Right atrium auricular region (tissue), 2 donors: ENCODE measurements at regions not wholly inside any gene's neighbourhood (a gene's known extent, or its start where the extent isn't known, plus 50 kb on each side); places are given as distances from the start of the nearest gene placed in this dataset.
"Not testable (repeated sequence)": the region's sequence is repeated elsewhere in the genome, so short reads cannot be mapped to it uniquely, and the experiment has no call there.

Source experiments
- DNase-seq: peaks from one replicate; pipeline ENCODE4 v3.0.0-alpha.2; 2019; ENCODE audit warnings: low spot score
- H3K27ac ChIP-seq, 2 donors: fragments of 200-600 bp; sonication (generic); 1 replicate in 1 of 2; 2 replicates in 1 of 2; pipeline ENCODE4 v1.5.1; 2016 to 2019
- H3K27me3 ChIP-seq, 2 donors: fragments of 200-600 bp; sonication (generic); one replicate each; pipeline versions ENCODE4 v1.5.1 to v1.6.0; 2017 to 2019
- H3K36me3 ChIP-seq: fragments of 200-600 bp; sonication (generic); one replicate; pipeline ENCODE4 v1.5.1; 2016
- H3K4me1 ChIP-seq, 2 donors: fragments of 200-600 bp; sonication (generic); one replicate each; pipeline versions ENCODE4 v1.5.1 to v1.6.0; 2017 to 2019
- H3K4me3 ChIP-seq, 2 donors: fragments of 200-600 bp; sonication (generic); 1 replicate in 1 of 2; 2 replicates in 1 of 2; pipeline ENCODE4 v1.5.1; 2017 to 2019; ENCODE audit warnings: mild to moderate bottlenecking in 1 of 2, moderate library complexity in 1 of 2
- H3K9me3 ChIP-seq, 2 donors: fragments of 200-600 bp; sonication (generic); one replicate each; pipeline ENCODE4 v1.5.1; 2019
- TF ChIP-seq, protein P1 (sequence below), 2 donors: fragments of 200-600 bp; sonication (generic); IDR thresholded peaks; one replicate each; pipeline ENCODE4 v1.5.1; 2019; ENCODE audit warnings: antibody characterized with exemption in 2 of 2

DNA sequence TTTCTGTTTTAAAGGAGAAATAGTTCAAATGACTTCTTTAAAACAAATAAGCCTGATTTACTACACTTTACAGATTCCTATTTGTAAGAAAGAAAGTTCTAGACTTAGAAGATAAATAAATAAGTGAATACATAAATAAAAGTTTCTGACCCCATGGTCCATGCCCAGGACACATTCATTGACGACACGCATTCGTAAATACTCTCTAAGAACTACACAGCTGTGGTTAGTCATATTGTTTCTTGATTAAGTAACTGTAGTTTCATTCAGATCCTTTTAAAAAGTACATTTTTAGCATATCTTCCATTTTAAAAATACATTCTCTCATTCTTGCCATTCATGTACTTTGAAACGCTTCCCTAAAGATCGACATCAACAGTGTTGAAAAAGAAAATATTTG lies 497.4 kb downstream of the SETD4 start:
- no peak for DNase-seq
- TF ChIP-seq, protein P1, sequence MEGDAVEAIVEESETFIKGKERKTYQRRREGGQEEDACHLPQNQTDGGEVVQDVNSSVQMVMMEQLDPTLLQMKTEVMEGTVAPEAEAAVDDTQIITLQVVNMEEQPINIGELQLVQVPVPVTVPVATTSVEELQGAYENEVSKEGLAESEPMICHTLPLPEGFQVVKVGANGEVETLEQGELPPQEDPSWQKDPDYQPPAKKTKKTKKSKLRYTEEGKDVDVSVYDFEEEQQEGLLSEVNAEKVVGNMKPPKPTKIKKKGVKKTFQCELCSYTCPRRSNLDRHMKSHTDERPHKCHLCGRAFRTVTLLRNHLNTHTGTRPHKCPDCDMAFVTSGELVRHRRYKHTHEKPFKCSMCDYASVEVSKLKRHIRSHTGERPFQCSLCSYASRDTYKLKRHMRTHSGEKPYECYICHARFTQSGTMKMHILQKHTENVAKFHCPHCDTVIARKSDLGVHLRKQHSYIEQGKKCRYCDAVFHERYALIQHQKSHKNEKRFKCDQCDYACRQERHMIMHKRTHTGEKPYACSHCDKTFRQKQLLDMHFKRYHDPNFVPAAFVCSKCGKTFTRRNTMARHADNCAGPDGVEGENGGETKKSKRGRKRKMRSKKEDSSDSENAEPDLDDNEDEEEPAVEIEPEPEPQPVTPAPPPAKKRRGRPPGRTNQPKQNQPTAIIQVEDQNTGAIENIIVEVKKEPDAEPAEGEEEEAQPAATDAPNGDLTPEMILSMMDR (IDR thresholded peaks at IDR 0.05): no peak
- no peaks in the 10 kb centered on the region for H3K36me3 ChIP-seq
- H3K27me3 ChIP-seq: no peaks in the 10 kb centered on the region
- H3K4me1 ChIP-seq: peaks cover 0 to 18% of the 10 kb centered on the region in 2 donors
- H3K27ac ChIP-seq: no peak overlapping the region
- no peak overlapping the region for H3K4me3 ChIP-seq
- H3K9me3 ChIP-seq: no peaks in the 10 kb centered on the region

- Histone ChIP-seq H3K4me1 (peaks cover 0 to 18% of the 10 kb centered on the region in 2 donors), H3K9me3 (no peaks in the 10 kb centered on the region), H3K4me3 (no peak overlapping the region), H3K27ac (no peak overlapping the region), H3K36me3 (no peaks in the 10 kb centered on the region), H3K27me3 (no peaks in the 10 kb centered on the region)
- TF ChIP-seq, protein P1 (IDR thresholded peaks at IDR 0.05): no peak
- DNase-seq: no peak
Measured at GRCh38 chr21:35561116-35561515, 499.2 kb downstream of the SETD4 start.

DNA sequence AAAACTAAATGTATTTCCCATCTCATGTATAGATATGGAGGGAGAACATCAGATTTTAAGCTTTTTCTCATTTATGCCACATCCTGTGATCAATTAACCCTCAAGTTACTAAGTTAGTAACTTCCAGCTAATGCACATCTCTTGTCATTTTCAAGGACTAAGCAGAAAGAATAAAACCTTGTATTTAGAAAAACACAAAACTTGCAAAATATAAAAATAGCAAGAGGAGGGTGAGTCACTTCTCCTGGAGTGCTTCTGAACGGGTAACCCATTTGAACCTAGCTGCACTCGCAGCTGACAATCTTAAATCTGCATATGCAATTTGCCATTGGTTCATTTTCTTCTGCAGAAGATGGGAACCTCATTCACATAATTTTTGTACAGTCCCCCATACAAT lies 500.5 kb downstream of the SETD4 start:
- H3K4me1 ChIP-seq: peaks cover 0 to 15% of the 10 kb centered on the region in 2 donors
- H3K36me3 ChIP-seq: no peaks in the 10 kb centered on the region
- no peak overlapping the region for H3K27ac ChIP-seq
- DNase-seq: no peak
- no peak overlapping the region for H3K4me3 ChIP-seq
- H3K27me3 ChIP-seq: no peaks in the 10 kb centered on the region
- H3K9me3 ChIP-seq: no peaks in the 10 kb centered on the region
- TF ChIP-seq, protein P1 (IDR thresholded peaks at IDR 0.05): no peak

DNA sequence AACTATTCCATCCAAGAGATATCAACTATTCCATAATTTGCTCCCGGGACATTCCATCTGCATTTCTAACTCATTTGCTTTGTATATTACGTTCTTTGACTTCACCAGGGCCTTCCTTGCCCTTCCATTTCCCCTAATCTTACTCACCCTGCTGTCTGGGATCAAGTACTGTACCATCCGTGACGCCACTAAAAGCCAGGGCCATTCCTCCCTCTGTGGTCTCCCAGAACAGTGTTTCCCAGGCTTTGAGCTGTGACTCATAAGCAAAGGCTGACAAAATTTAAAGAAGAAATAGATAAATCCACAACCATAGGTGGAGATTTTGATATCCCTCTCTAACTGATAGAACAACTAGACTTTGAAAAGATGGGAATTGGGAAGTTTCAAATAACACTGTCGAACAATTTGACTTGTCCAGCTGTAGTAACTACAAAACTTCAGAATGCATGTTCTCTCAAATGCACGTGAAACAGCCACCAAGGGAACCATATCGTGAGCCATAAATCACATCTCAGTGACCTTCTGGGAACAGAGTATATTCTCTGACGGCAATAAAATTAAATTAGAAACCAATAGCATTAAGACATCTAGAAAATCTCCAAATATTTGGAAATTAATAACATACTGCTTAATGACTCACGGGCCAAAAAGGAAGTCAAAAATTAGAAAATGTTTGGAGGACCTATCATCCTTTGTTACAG lies 501.0 kb downstream of the SETD4 start:
- Histone ChIP-seq H3K4me3 (no peak overlapping the region), H3K27me3 (no peaks in the 10 kb centered on the region), H3K27ac (no peak overlapping the region), H3K9me3 (no peaks in the 10 kb centered on the region), H3K4me1 (peaks cover 0 to 9% of the 10 kb centered on the region in 2 donors), H3K36me3 (no peaks in the 10 kb centered on the region)
- TF ChIP-seq, protein P1 (IDR thresholded peaks at IDR 0.05): no peak
- DNase-seq: no peak

DNA sequence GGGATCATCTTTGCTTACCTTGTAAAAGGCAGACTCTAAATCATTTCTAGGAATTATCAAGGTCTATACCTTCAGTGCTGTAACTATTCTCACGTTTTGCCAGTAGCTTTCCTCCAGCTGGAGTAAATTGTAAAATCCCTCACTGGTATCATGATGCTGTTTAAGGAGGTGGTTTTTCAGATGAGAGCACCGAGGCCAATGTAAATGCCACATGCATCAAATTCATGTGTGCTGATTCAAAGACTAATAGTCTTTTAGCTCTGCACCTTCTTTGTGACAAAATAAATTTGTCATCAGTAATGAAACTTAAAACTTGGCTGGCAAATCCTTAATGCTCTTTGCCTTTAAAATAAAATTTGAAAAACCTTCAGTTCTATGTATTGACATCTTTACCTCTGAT lies 503.8 kb downstream of the SETD4 start:
- DNase-seq: no peak
- TF ChIP-seq, protein P1 (IDR thresholded peaks at IDR 0.05): no peak
- no peaks in the 10 kb centered on the region for H3K27me3 ChIP-seq
- H3K9me3 ChIP-seq: no peaks in the 10 kb centered on the region
- no peaks in the 10 kb centered on the region for H3K4me1 ChIP-seq
- no peak overlapping the region for H3K27ac ChIP-seq
- no peaks in the 10 kb centered on the region for H3K36me3 ChIP-seq
- H3K4me3 ChIP-seq: no peak overlapping the region

DNA sequence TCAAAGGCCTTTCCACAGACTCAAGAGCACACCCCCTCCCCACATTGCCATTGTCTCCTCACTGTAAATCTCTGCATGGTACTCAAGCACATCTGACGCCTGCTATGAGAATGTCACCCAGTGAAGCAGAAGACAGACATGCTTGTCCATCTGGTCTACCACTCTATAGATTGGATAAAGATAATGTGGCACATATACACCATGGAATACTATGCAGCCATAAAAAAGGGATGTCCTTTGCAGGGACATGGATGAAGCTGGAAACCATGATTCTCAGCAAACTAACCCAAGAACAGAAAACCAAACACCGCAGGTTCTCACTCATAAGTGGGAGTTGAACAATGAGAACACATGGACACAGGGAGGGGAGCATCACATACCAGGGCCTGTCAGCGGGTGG lies 503.4 kb upstream of the RUNX1 start:
- H3K27me3 ChIP-seq, H3K4me1 ChIP-seq, H3K9me3 ChIP-seq, H3K27ac ChIP-seq, DNase-seq, H3K4me3 ChIP-seq, H3K36me3 ChIP-seq: not testable (repeated sequence)
